ENCODE measurements at regions not wholly inside any gene's neighbourhood (a gene's known extent, or its start where the extent isn't known, plus 50 kb on each side); places are given as distances from the start of the nearest gene placed in this dataset.

DNA sequence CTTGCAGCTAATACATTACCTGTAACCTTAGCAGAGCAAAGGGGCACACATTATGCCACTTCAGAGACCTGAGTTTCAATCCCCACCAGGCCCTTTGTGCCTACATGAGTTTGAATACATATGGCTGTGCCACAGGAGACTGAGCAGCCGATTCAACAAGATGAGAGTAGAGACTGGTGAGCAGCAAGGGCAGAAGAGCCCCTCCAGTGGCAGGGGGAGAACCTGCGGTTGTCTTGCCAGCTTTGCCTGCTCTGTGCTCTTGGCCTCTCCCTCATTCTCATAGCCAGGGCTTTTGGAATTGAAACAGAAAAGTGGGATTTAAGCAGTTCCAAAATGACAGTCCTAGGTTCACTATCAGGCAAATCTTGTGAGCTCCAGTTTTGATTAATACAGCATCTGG lies 52.3 kb upstream of the CLNK start:
- H3F3A ChIP-seq (ENCODE audit: insufficient read depth, low read length): no peaks in the 10 kb centered on the region
- H2AFZ ChIP-seq (ENCODE audit: low read length): no peak overlapping the region
- no peaks in the 10 kb centered on the region for H3K36me3 ChIP-seq (ENCODE audit: insufficient read depth, low read length)

DNA sequence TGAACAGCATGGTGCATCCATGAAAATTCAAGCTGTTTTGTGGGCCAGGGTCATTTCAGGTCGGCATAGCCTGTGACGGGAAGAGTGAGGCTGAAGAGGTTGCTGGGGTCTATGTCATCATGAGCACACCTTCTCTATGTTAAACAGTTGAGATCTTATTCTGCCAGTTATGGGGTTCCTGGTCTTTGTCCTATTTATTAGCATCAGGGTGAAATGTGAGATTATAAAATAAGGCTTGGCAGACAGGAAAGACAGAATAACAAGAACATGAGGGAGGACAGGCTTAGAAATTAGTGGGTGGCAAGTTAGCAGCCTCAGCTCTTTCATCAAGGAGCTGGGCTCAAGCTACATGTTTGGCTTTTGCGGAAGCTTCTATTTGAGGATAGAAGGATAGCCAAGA lies 51.7 kb upstream of the CLNK start:
- no peak overlapping the region for H3K4me2 ChIP-seq (ENCODE audit: low read length)

More for the DNA sequence above, 52.3 kb upstream of the CLNK start:
- no peaks in the 10 kb centered on the region for H3K9me3 ChIP-seq (ENCODE audit: low read length)
- H3K79me2 ChIP-seq (ENCODE audit: insufficient read depth, low read length): no peaks in the 10 kb centered on the region
- H3K9ac ChIP-seq (ENCODE audit: low read length): no peak overlapping the region
- no peak overlapping the region for H3K4me2 ChIP-seq (ENCODE audit: low read length)
- H4K20me1 ChIP-seq (ENCODE audit: insufficient read depth, low read length): no peaks in the 10 kb centered on the region
- no peaks in the 10 kb centered on the region for H3K4me1 ChIP-seq (ENCODE audit: insufficient read depth, low read length, severe bottlenecking)
- H3K27ac ChIP-seq (ENCODE audit: low read depth, low read length, poor library complexity, severe bottlenecking): no peak overlapping the region
- no peaks in the 10 kb centered on the region for H3K9me2 ChIP-seq (ENCODE audit: low read depth, low read length)
- no peaks in the 10 kb centered on the region for H3K27me3 ChIP-seq (ENCODE audit: insufficient read depth, low read length)
- TF ChIP-seq, protein P1, sequence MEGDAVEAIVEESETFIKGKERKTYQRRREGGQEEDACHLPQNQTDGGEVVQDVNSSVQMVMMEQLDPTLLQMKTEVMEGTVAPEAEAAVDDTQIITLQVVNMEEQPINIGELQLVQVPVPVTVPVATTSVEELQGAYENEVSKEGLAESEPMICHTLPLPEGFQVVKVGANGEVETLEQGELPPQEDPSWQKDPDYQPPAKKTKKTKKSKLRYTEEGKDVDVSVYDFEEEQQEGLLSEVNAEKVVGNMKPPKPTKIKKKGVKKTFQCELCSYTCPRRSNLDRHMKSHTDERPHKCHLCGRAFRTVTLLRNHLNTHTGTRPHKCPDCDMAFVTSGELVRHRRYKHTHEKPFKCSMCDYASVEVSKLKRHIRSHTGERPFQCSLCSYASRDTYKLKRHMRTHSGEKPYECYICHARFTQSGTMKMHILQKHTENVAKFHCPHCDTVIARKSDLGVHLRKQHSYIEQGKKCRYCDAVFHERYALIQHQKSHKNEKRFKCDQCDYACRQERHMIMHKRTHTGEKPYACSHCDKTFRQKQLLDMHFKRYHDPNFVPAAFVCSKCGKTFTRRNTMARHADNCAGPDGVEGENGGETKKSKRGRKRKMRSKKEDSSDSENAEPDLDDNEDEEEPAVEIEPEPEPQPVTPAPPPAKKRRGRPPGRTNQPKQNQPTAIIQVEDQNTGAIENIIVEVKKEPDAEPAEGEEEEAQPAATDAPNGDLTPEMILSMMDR (IDR thresholded peaks at IDR 0.05; ENCODE audit: low read length): no peak
- no peak for TF ChIP-seq EZH2 (IDR thresholded peaks at IDR 0.05; ENCODE audit: borderline replicate concordance, low read length)
- H3K4me3 ChIP-seq (ENCODE audit: low read depth, low read length, poor library complexity, severe bottlenecking): no peak overlapping the region

DNA sequence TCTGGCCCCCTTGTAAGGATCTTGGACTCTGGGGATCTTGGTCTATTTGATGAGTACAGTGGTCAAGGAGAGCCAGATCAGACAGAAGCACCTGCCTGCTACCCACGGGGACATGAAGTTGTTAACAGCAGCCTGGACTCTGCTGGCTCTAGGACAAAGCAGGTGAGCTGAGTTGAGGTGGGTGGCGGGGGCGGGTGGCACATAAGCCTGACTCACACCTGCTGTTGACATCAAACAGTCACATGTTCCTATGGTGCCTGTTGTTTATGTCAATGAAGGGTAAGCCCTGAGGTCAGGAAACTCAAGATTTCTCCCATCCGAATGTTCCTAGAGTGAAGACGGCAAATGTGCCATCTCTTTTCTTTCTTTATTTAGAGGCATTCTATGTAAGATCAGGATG lies 50.1 kb upstream of the CLNK start:
- Histone ChIP-seq H3K79me2 (ENCODE audit: insufficient read depth, low read length) (no peaks in the 10 kb centered on the region), H3K4me3 (ENCODE audit: low read depth, low read length, poor library complexity, severe bottlenecking) (no peak overlapping the region), H4K20me1 (ENCODE audit: insufficient read depth, low read length) (no peaks in the 10 kb centered on the region), H3K36me3 (ENCODE audit: insufficient read depth, low read length) (no peaks in the 10 kb centered on the region), H3K27me3 (ENCODE audit: insufficient read depth, low read length) (no peaks in the 10 kb centered on the region), H2AFZ (ENCODE audit: low read length) (no peak overlapping the region), H3K27ac (ENCODE audit: low read depth, low read length, poor library complexity, severe bottlenecking) (no peak overlapping the region), H3K9ac (ENCODE audit: low read length) (no peak overlapping the region), H3K4me1 (ENCODE audit: insufficient read depth, low read length, severe bottlenecking) (no peaks in the 10 kb centered on the region), H3K9me3 (ENCODE audit: low read length) (no peaks in the 10 kb centered on the region), H3K4me2 (ENCODE audit: low read length) (no peak overlapping the region), H3F3A (ENCODE audit: insufficient read depth, low read length) (no peaks in the 10 kb centered on the region), H3K9me2 (ENCODE audit: low read depth, low read length) (no peaks in the 10 kb centered on the region)
- TF ChIP-seq EZH2 (IDR thresholded peaks at IDR 0.05; ENCODE audit: borderline replicate concordance, low read length): no peak
- TF ChIP-seq, protein P1 (IDR thresholded peaks at IDR 0.05; ENCODE audit: low read length): no peak

More for the DNA sequence above, 51.7 kb upstream of the CLNK start:
- no peaks in the 10 kb centered on the region for H3K36me3 ChIP-seq (ENCODE audit: insufficient read depth, low read length)
- no peaks in the 10 kb centered on the region for H4K20me1 ChIP-seq (ENCODE audit: insufficient read depth, low read length)
- no peaks in the 10 kb centered on the region for H3K27me3 ChIP-seq (ENCODE audit: insufficient read depth, low read length)
- no peaks in the 10 kb centered on the region for H3K79me2 ChIP-seq (ENCODE audit: insufficient read depth, low read length)
- H3K4me1 ChIP-seq (ENCODE audit: insufficient read depth, low read length, severe bottlenecking): no peaks in the 10 kb centered on the region
- no peak overlapping the region for H2AFZ ChIP-seq (ENCODE audit: low read length)
- TF ChIP-seq, protein P1 (IDR thresholded peaks at IDR 0.05; ENCODE audit: low read length): no peak
- TF ChIP-seq EZH2 (IDR thresholded peaks at IDR 0.05; ENCODE audit: borderline replicate concordance, low read length): no peak
- no peak overlapping the region for H3K9ac ChIP-seq (ENCODE audit: low read length)
- H3K9me3 ChIP-seq (ENCODE audit: low read length): no peaks in the 10 kb centered on the region
- H3F3A ChIP-seq (ENCODE audit: insufficient read depth, low read length): no peaks in the 10 kb centered on the region
- no peaks in the 10 kb centered on the region for H3K9me2 ChIP-seq (ENCODE audit: low read depth, low read length)
- no peak overlapping the region for H3K27ac ChIP-seq (ENCODE audit: low read depth, low read length, poor library complexity, severe bottlenecking)
- H3K4me3 ChIP-seq (ENCODE audit: low read depth, low read length, poor library complexity, severe bottlenecking): no peak overlapping the region

Measured in OCI-LY1 (cell line).